Kidney (tissue), 13 donors: ENCODE measurements at regions not wholly inside any gene's neighbourhood (a gene's known extent, or its start where the extent isn't known, plus 50 kb on each side); places are given as distances from the start of the nearest gene placed in this dataset.

ENCODE experiments used
- DNase-seq, 5 donors: peaks; one replicate each; pipeline ENCODE4 v3.0.0-alpha.2; 2013 to 2020
- FAIRE-seq: peaks from 2 replicates; lab custom pipeline; 2012; peaks lifted over from hg19 to GRCh38; lab: Jason Lieb, UNC
- H3K27ac ChIP-seq, 2 donors: one replicate each; pipeline ENCODE4 v1.7.0; 2013; ENCODE audit warnings: low read depth in 2 of 2, low read length in 2 of 2, inconsistent platforms in 1 of 2
- H3K27me3 ChIP-seq: one replicate; pipeline ENCODE4 v1.7.1; 2013; ENCODE audit warnings: low read length, inconsistent platforms; ENCODE audit not compliant: control insufficient read depth, insufficient read depth
- H3K36me3 ChIP-seq, 3 donors: one replicate each; pipeline versions ENCODE4 v1.7.0 to v1.7.1; 2013; ENCODE audit warnings: low read length in 3 of 3, control low read depth in 1 of 3, inconsistent platforms in 1 of 3; ENCODE audit not compliant: insufficient read depth in 3 of 3, control insufficient read depth in 2 of 3
- H3K4me1 ChIP-seq, 3 donors: one replicate each; pipeline versions ENCODE4 v1.7.0 to v1.7.1; 2013; ENCODE audit warnings: low read length in 3 of 3, inconsistent platforms in 1 of 3, low read depth in 1 of 3; ENCODE audit not compliant: control insufficient read depth in 2 of 3, insufficient read depth in 2 of 3
- H3K4me3 ChIP-seq, 3 donors: one replicate each; pipeline versions ENCODE4 v1.7.0 to v1.8.1; 2013; ENCODE audit warnings: low read length in 3 of 3, control low read depth in 1 of 3, inconsistent platforms in 1 of 3
- H3K9ac ChIP-seq, 3 donors: one replicate each; pipeline versions ENCODE4 v1.7.0 to v1.7.1; 2013; ENCODE audit warnings: low read length in 3 of 3, control low read depth in 1 of 3, inconsistent platforms in 1 of 3
- H3K9me3 ChIP-seq, 3 donors: one replicate each; pipeline versions ENCODE4 v1.7.0 to v1.7.1; 2013; ENCODE audit warnings: low read length in 3 of 3, control low read depth in 1 of 3, inconsistent platforms in 1 of 3; ENCODE audit not compliant: control insufficient read depth in 2 of 3, insufficient read depth in 1 of 3
- intact Hi-C: fragments of 100-400 bp; cut with DNase I; formaldehyde crosslinking; loops from one replicate; pipeline ENCODE4 v1.11.1; 2022
- TF ChIP-seq, protein P1 (sequence below): IDR thresholded peaks from 3 replicates; pipeline ENCODE4 v1.5.1; 2012; ENCODE audit warnings: mild to moderate bottlenecking, moderate library complexity, borderline replicate concordance; ENCODE audit not compliant: insufficient read depth; ENCODE audit errors: extremely low read depth
- donor health status: control.
- donor health status: control.
- donor health status: control.
- donor health status: control.
- donor health status: control.
- donor health status: DM: yes; HTN: yes; CAD: no.
- donor health status: Normal renal cell carcinoma (clear cell type).

DNA sequence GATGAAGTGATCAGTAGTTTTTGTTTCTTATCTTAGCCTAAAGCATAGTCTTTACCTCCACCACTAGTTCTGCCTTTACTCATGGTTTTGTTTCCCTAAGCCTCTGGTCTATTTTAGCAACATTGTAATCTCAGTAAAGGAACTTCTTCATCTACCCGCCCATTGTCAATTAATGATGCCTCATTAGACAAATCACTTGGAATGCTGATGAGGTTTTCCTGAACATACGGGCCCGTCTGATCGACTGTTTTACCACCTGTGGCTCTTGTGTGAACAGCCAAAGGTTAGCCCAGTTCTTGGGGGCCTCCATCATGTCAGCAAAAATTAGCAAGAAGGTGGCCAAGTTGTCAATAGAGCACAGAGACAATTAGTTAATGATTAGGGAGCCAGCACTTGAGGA is 470.1 kb upstream of the ARRDC4 start:
- Histone ChIP-seq H3K27me3 (no peaks in the 10 kb centered on the region), H3K9me3 (no peaks in the 10 kb centered on the region), H3K4me3 (no peak overlapping the region), H3K9ac (no peak overlapping the region), H3K36me3 (no peaks in the 10 kb centered on the region), H3K27ac (no peak overlapping the region), H3K4me1 (no peaks in the 10 kb centered on the region)
- intact Hi-C loops, result no loop called here
- TF ChIP-seq, protein P1, sequence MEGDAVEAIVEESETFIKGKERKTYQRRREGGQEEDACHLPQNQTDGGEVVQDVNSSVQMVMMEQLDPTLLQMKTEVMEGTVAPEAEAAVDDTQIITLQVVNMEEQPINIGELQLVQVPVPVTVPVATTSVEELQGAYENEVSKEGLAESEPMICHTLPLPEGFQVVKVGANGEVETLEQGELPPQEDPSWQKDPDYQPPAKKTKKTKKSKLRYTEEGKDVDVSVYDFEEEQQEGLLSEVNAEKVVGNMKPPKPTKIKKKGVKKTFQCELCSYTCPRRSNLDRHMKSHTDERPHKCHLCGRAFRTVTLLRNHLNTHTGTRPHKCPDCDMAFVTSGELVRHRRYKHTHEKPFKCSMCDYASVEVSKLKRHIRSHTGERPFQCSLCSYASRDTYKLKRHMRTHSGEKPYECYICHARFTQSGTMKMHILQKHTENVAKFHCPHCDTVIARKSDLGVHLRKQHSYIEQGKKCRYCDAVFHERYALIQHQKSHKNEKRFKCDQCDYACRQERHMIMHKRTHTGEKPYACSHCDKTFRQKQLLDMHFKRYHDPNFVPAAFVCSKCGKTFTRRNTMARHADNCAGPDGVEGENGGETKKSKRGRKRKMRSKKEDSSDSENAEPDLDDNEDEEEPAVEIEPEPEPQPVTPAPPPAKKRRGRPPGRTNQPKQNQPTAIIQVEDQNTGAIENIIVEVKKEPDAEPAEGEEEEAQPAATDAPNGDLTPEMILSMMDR, result no peak
- FAIRE-seq (no peak), DNase-seq (no peak)

DNA sequence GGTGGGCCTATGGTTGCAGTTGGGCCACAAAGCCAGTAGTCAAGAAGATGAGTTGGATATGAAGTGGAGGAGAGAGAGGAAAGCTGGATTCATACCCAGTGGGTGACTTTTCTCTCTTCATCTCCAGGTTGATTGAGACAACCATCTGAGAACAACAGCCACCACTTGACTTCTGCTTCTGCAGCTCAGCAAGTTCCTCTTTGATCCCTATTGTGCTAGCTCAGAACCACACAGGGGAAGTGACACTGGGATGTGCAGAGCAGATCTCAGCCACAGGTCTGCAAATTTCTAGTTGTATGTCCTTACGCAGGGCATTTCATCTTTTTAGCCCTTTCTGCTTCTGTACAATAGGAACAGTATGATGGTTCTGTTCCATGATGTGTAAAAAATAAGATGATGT is 459.2 kb upstream of the ARRDC4 start:
- TF ChIP-seq, protein P1, result no peak
- Histone ChIP-seq H3K27me3 (no peaks in the 10 kb centered on the region), H3K4me3 (no peak overlapping the region), H3K36me3 (no peaks in the 10 kb centered on the region), H3K9me3 (no peaks in the 10 kb centered on the region), H3K27ac (no peak overlapping the region), H3K4me1 (no peaks in the 10 kb centered on the region), H3K9ac (no peak overlapping the region)
- no peak for DNase-seq
- intact Hi-C loops, result no loop called here
- no peak for FAIRE-seq

DNA sequence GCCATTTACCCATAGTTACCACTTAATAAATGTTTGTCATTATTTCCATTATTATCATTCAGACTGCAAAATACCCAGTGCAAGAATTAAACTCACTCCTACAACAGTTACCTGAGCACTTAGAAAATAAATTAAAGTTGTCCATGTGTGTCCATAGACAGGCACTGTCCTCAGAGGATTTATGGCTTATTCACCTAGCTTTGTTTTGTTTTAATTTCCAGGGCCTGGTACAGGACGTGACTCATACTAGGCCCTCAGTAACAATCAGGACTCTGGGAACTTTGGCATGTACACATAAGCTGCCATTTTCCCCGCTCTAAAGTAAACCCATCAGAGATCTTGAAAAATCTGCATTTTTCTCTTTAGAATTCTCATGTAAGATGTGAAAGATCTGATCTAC is 458.5 kb upstream of the ARRDC4 start:
- no peaks in the 10 kb centered on the region for H3K36me3 ChIP-seq
- FAIRE-seq (no peak), DNase-seq (peak in 2 of 5 donors; percentile 46 to 72)
- H3K27ac ChIP-seq, result no peak overlapping the region
- no peaks in the 10 kb centered on the region for H3K4me1 ChIP-seq
- TF ChIP-seq, protein P1, result no peak
- no peaks in the 10 kb centered on the region for H3K9me3 ChIP-seq
- intact Hi-C loops, result no loop called here
- no peak overlapping the region for H3K9ac ChIP-seq
- H3K27me3 ChIP-seq, result no peaks in the 10 kb centered on the region
- no peak overlapping the region for H3K4me3 ChIP-seq
